ENCODE measurements at regions not wholly inside any gene's neighbourhood (a gene's known extent, or its start where the extent isn't known, plus 50 kb on each side); places are given as distances from the start of the nearest gene placed in this dataset.

GRCh38 chr7:86949052-86949778 lies 110.2 kb downstream of the ELAPOR2 start:
- ChIA-PET SMC1A (ENCODE audit: uncharacterized antibody, unreplicated experiment) (interaction anchor here (1.0 kb wide), 1 partner anchor 287 kb away, joined by 3 read pairs; no protein-coding TSS in a partner anchor), POLR2A (no interaction called here), RAD21 (ENCODE audit: unreplicated experiment) (no interaction called here), CTCF (interaction anchor here (1.2 to 2.2 kb wide), 3 partner anchors 8 to 278 kb away, joined by 3 to 9 read pairs (median 4); no protein-coding TSS in a partner anchor)
- Histone ChIP-seq H3K9ac (ENCODE audit: control insufficient read depth, insufficient read depth, low read length) (peak overlapping the region; percentile 26; the same call in 1 of the 2 replicates), H3K27ac (ENCODE audit: control insufficient read depth, insufficient read depth) (peak overlapping the region; percentile 79), H3K36me3 (ENCODE audit: control insufficient read depth in 2 of 2, insufficient read depth in 2 of 2, low read length in 1 of 2) (no peaks in the 10 kb centered on the region), H3K4me1 (ENCODE audit: control insufficient read depth, insufficient read depth, low read length) (peaks cover 22% of the 10 kb centered on the region), H3K4me3 (0 out of 2 replicates have a peak overlapping the region, but pooled peaks have one; percentile 5), H3K79me2 (ENCODE audit: control insufficient read depth, insufficient read depth, low read length) (no peaks in the 10 kb centered on the region), H2AFZ (ENCODE audit: control insufficient read depth, low read depth, low read length) (peak overlapping the region; percentile 82), H3K4me2 (ENCODE audit: control insufficient read depth, insufficient read depth) (peak overlapping the region; percentile 97), H4K20me1 (ENCODE audit: control insufficient read depth, insufficient read depth) (no peaks in the 10 kb centered on the region), H3K9me3 (replicated peaks; ENCODE audit: control insufficient read depth, insufficient read depth, low read length) (no peaks in the 10 kb centered on the region), H3K27me3 (replicated peaks in 1 of 2; ENCODE audit: control insufficient read depth in 2 of 2, insufficient read depth in 2 of 2, low read length in 1 of 2) (no peaks in the 10 kb centered on the region)
- in situ Hi-C loops (cut with MboI) (loop anchor here (25.0 kb wide), 1 partner anchor 463 kb away; no protein-coding TSS in a partner anchor), intact Hi-C loops (cut with micrococcal nuclease; ENCODE audit: unreplicated experiment) (no loop called here)
- WGBS (ENCODE audit: insufficient coverage, insufficient replicate concordance, low lambda C conversion rate, missing lambda C conversion rate) = 28% methylated on average over 7 of the region's 7 CpGs
- peak; percentile 31 for DNase-seq (ENCODE audit: low read depth, low spot score)
- BruUV-seq (replicated peaks) = no TSS peak
- ATAC-seq = peak; percentile 92
- peak; percentile 86 for FAIRE-seq
- TF ChIP-seq HDAC6 (IDR thresholded peaks at IDR 0.05; ENCODE audit: unreplicated experiment) (no peak), ELK1 (IDR thresholded peaks at IDR 0.05; ENCODE audit: low read depth, low read length) (no peak), SIX5 (IDR thresholded peaks at IDR 0.05; ENCODE audit: low read depth, low read length, severe bottlenecking) (no peak), PAX8 (IDR thresholded peaks at IDR 0.05) (no peak), PKNOX1 (IDR thresholded peaks at IDR 0.05) (no peak), PAX5 (IDR thresholded peaks at IDR 0.05; ENCODE audit: borderline replicate concordance, low read depth, low read length) (no peak), ZSCAN29 (IDR thresholded peaks at IDR 0.05) (no peak), NFIC (IDR thresholded peaks at IDR 0.05; ENCODE audit: low read depth, low read length) (peak; percentile 69), ZBTB33 (IDR thresholded peaks at IDR 0.05) (no peak), IKZF1 (conservative IDR thresholded peaks at IDR 0.05) (no peak), HCFC1 (IDR thresholded peaks at IDR 0.05; ENCODE audit: low read length) (no peak), STAT1 (conservative IDR thresholded peaks at IDR 0.05) (no peak), SPI1 (IDR thresholded peaks at IDR 0.05; ENCODE audit: borderline replicate concordance, insufficient read depth, low read depth, low read length) (peak; percentile 84), STAT3 (IDR thresholded peaks at IDR 0.05; ENCODE audit: low read depth, low read length) (no peak), NKRF (conservative IDR thresholded peaks at IDR 0.05) (no peak)
